HG02763 (cell line): ENCODE measurements at regions not wholly inside any gene's neighbourhood (a gene's known extent, or its start where the extent isn't known, plus 50 kb on each side); places are given as distances from the start of the nearest gene placed in this dataset.

Experiments
- ATAC-seq: cut with Tn5 transposase; IDR thresholded peaks from one replicate; pipeline ENCODE4 v1.9.1; 2021; ENCODE audit warnings: mild to moderate bottlenecking, moderate library complexity; ENCODE audit not compliant: unreplicated experiment

- no peak for ATAC-seq
Measured at GRCh38 chr2:128564131-128564530, 245.5 kb upstream of the HS6ST1 start.

GRCh38 chr2:128564551-128564950, 245.9 kb upstream of the HS6ST1 start:
- no peak for ATAC-seq

GRCh38 chr2:128565441-128565840, 246.8 kb upstream of the HS6ST1 start:
- no peak for ATAC-seq

- no peak for ATAC-seq
Measured at GRCh38 chr2:128566671-128567070, 248.0 kb upstream of the HS6ST1 start.

- ATAC-seq = no peak
Measured at GRCh38 chr2:128568106-128568505, 249.4 kb upstream of the HS6ST1 start.

- ATAC-seq = no peak
Measured at GRCh38 chr2:128573116-128573515, 254.4 kb upstream of the HS6ST1 start.

GRCh38 chr2:128573531-128573930, 254.9 kb upstream of the HS6ST1 start:
- no peak for ATAC-seq

- ATAC-seq = no peak
Measured at GRCh38 chr2:128577141-128577930, 258.7 kb upstream of the HS6ST1 start.

GRCh38 chr2:128578406-128579390, 260.0 kb upstream of the HS6ST1 start:
- no peak for ATAC-seq

- ATAC-seq = no peak
Measured at GRCh38 chr2:128579825-128580224, 261.2 kb upstream of the HS6ST1 start.

GRCh38 chr2:128580988-128581848, 262.6 kb upstream of the HS6ST1 start:
- no peak for ATAC-seq

- no peak for ATAC-seq
Measured at GRCh38 chr2:128581849-128582244, 263.2 kb upstream of the HS6ST1 start.

GRCh38 chr2:128584296-128584890, 265.7 kb upstream of the HS6ST1 start:
- no peak for ATAC-seq

GRCh38 chr2:128585706-128586105, 267.0 kb upstream of the HS6ST1 start:
- ATAC-seq = no peak

- no peak for ATAC-seq
Measured at GRCh38 chr2:128589681-128590080, 271.0 kb upstream of the HS6ST1 start.

- ATAC-seq = no peak
Measured at GRCh38 chr2:128590309-128591021, 271.8 kb upstream of the HS6ST1 start.

GRCh38 chr2:128591022-128591860, 272.6 kb upstream of the HS6ST1 start:
- ATAC-seq = no peak

- ATAC-seq = no peak
Measured at GRCh38 chr2:128591861-128592822, 273.5 kb upstream of the HS6ST1 start.
